NOMO-1 (cell line): ENCODE measurements at regions not wholly inside any gene's neighbourhood (a gene's known extent, or its start where the extent isn't known, plus 50 kb on each side); places are given as distances from the start of the nearest gene placed in this dataset.

Source experiments
- DNase-seq, 2 experiments: peaks; one replicate each; lab custom pipeline; 2025; ENCODE audit not compliant: unreplicated experiment in 2 of 2; lab: John Stamatoyannopoulos, UW

DNA sequence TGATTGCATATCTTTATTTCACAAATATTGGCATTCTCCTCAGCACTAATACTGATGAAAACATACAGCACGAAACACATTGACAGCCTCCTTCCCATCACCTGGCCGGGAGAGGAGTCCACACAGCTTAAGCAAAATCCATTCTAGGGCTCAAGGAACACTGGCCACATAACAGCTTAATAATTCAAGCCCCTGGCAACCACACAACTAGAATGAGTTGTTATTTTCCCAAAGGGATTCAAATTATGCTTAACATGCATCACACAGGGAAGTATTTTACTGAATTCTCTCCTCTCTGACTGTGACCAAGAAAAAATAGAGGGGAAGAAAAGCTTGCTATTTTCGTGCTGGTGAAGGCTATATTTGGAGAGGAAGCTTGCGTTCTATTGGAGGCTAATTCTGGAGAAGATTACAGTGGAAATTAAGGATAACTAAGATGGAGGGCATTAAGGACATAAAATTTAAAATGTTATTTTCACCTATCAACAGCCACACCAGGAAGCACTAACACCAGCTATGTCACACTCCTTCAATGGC, 198.5 kb downstream of the ADGRG6 start:
- DNase-seq: no peak

GRCh38 chr6:142501795-142502194, 200.0 kb downstream of the ADGRG6 start:
- no peak for DNase-seq

GRCh38 chr6:142507065-142507464, 205.3 kb downstream of the ADGRG6 start:
- no peak for DNase-seq

DNA sequence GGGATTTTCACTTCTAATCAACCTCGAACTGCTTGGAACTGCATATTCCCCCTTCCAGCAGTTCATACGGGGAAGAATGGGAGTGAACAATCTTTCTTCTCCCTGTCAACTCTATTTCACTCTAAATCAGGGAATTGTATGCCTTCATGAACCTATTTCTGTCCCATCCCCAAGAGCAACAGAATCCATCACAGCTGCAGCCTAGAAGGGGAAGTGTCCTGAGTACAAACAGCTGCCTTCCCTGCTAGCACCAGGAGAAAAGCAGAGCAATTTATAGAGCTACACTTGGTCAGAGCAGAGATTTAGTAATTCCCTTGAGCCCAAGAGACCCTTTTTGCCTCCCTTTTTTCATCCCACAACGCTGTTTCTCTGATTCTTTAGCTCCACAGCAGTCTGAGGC, 208.4 kb downstream of the ADGRG6 start:
- DNase-seq: no peak

GRCh38 chr6:142518126-142518525, 216.3 kb downstream of the ADGRG6 start:
- DNase-seq: no peak

DNA sequence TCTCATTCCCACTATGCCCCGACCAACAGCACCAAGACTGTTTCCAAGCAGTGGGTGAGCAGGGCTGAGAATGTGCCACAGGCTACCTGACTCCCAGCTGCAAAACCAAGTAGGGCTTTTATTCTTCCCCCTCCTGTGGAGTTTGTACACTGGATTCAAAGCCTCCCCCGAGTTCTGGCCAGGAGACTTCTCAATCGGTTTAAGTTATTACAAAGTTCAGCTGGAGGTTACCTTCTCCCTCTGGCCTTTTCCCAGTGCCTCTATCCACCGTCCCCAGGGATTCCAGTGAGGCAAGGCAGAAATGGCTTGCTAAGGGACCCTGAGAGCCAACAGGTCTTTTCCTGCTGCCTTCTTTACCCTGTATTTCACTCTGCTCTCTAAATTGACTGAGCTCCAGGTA, 217.0 kb downstream of the ADGRG6 start:
- DNase-seq: no peak

GRCh38 chr6:142521791-142522190, 220.0 kb downstream of the ADGRG6 start:
- DNase-seq: no peak

DNA sequence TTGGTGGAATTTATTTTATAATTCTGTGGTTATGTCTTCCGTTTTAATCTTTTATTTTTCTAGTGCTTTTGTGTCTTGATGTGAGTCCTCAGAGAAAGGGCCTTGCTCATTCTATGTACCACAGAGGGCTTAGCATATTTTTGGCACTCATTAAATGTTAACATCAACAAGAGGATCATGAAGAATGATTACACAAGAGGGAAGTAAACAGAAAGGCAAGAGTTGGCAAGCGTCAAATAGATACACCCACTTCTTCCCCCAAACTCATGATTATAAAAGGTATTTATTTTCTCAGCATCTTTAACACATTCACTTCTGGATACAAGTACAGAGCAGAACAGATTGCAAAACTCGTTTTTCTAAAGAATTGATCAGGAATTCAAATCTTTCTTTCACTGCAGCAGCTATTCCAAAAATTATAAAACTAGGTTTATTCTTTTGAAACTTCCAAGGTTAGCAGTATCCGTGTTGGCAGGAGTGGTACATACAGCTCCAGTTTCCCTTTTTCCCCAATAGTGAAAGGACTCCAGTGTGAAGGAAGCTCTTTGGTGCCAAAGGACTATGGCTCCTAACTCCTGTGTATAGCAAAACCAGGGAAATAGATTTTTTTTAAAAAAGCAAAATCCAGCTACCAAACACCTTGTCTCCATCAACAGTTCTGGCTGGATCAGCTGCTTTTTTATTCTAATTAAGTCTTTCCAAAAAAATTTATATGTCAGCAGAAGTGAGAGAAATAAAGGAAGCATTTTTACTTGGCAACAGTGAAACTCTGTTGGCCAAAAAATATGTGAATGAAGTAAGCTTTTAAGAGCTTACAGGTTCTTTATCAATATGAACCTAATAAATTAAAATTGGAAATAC, 221.9 kb downstream of the ADGRG6 start:
- no peak for DNase-seq

DNA sequence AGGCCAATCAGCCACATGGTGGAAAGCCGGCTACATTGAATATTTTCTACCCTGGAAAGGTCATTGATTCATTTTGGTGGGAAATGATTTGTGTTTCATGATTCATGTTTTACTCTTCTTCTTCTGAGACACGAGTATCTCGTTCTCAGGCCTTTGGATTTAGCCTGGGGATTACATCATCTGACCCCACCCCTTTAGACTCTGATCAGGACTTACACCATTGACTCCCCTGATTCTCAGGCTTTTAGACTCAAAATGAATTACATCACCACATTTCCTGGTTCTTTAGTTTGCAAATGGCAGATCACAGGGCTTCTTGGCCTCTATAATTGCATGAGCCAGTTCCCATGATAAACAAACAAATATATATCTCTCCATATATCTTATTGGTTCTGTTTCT, 228.8 kb downstream of the ADGRG6 start:
- DNase-seq: no peak

GRCh38 chr6:142531727-142532126, 229.9 kb downstream of the ADGRG6 start:
- DNase-seq: no peak

DNA sequence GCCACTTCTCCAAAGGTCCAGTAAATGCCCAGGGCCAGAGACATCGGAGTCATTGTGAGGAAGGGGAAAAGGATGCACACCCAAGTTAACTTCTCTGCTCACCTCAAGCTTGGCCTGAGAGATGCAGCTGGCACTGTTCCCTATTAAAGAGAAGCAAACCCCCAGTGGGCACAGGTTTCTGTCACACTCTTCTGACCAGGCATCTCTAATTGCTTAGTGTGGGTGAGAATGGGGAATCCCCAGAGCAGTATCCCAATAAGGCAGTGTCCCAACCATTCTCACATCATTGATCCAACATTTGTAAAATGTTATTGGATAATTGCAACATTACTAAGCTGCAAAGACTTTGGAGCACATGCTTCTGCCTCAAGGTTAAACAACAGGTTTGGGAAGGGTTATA, 232.3 kb downstream of the ADGRG6 start:
- DNase-seq: no peak

GRCh38 chr6:142534484-142534883, 232.7 kb downstream of the ADGRG6 start:
- no peak for DNase-seq

DNA sequence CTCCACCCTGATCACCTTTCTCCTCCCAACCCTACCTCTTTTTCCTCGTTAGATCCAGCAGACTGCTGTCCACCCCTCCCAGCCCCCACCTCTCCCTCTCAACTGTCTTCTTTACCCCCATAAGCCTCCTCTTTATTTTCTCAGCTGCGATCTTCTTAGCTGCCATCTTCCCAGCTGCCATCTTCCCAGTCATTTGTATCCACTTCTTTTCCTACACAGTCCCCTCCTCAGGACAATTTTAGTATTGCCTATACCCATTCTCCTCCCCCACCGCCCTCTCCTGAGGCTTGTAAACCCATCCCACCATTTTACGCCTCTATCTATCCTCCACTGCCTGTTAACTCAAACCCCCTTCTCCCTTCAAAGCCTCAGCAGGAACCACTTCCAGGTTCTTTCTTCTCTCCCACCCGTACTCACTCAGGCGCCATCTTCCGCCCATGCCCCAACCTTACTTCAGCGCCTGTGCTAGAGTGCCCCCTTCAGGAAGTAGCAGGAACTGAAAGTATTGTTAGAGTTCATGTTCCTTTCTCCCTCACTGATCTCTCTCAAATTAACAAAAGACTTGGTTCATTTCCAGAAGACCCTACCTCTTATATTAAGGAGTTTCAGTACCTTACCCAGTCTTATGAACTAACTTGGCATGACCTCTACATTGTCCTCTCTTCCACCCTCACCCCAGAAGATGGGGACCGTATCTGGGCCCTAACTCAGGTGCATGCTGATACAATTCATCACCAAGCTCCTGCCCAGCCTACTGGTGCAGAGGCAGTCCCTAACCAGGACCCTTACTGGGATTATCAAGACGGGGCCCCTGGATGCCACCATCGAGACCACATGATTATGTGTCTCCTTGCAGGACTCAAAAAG, 236.0 kb downstream of the ADGRG6 start:
- peak; percentile 9 to 40 for DNase-seq

DNA sequence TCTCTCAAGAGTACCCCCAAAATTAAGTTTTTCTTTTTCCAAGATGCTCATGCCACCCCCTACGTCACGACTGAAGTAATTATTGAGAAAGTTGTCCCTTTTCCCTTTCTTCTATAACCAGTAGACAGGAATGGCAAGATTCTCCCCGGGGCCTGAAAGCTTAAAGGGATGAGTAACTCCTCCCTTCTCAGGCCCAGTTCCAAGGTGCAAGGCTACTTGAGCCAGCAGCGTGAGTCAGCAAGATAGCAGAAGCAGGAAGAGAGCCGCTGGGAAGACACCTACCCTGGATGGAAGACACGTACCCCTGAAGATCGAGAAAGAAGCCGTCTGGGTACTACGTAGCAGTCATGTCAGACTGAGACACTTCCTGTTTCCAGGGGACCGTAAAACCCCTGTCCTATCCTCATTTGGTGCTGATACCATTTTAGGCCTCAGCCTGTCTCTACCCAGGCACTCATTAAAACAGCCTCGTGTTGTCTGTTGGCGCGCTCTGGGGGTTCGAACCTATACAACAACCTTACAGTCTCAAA, 241.0 kb downstream of the ADGRG6 start:
- no peak for DNase-seq

- DNase-seq: no peak
These were observed 241.8 kb downstream of the ADGRG6 start for GRCh38 chr6:142543606-142544005.

GRCh38 chr6:142544199-142544838, 242.5 kb downstream of the ADGRG6 start:
- no peak for DNase-seq

- no peak for DNase-seq
These were observed 243.3 kb downstream of the ADGRG6 start for GRCh38 chr6:142545147-142545546.

DNA sequence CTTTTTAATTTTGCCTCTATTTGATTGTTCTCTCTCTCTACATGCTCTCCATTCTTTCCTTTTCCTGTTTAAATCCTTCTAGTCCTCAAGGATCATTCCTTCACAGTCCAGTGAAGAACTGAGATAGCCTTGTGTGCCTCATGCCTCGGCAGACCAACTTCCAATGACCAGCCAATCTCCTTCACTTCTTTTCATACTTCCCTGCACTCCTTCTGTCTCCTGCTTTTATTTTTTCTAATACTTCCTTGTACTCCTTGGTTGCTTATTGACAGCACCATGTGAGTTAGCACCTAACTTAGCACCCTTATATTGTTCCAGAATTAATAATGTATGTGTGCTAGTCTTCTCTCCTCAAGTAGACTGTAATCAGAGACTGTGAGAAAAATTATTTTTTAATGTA, 246.8 kb downstream of the ADGRG6 start:
- DNase-seq: no peak

- DNase-seq: no peak
These were observed 248.7 kb downstream of the ADGRG6 start for GRCh38 chr6:142550310-142551063.

GRCh38 chr6:142551274-142551811, 249.5 kb downstream of the ADGRG6 start:
- no peak for DNase-seq
